Small intestine (tissue), 7 donors: ENCODE measurements at regions not wholly inside any gene's neighbourhood (a gene's known extent, or its start where the extent isn't known, plus 50 kb on each side); places are given as distances from the start of the nearest gene placed in this dataset.
"Not testable (repeated sequence)": the region's sequence is repeated elsewhere in the genome, so short reads cannot be mapped to it uniquely, and the experiment has no call there.

Experiments
- DNase-seq, 2 donors: peaks; one replicate each; pipeline versions ENCODE4 v3.0.0 to v3.0.0-alpha.2; 2013
- FAIRE-seq: peaks from 2 replicates; lab custom pipeline; 2012; peaks lifted over from hg19 to GRCh38; lab: Jason Lieb, UNC
- H3K27ac ChIP-seq, 3 donors: one replicate each; pipeline ENCODE4 v1.5.1; 2013; ENCODE audit warnings: low read length in 2 of 3, mild to moderate bottlenecking in 2 of 3, control low read depth in 1 of 3, inconsistent platforms in 1 of 3, low read depth in 1 of 3, moderate library complexity in 1 of 3
- H3K27me3 ChIP-seq, 3 donors: one replicate each; pipeline ENCODE4 v1.6.1; 2013; ENCODE audit warnings: low read length in 3 of 3, inconsistent platforms in 1 of 3; ENCODE audit not compliant: control insufficient read depth in 3 of 3, insufficient read depth in 3 of 3
- H3K36me3 ChIP-seq, 3 donors: one replicate each; pipeline ENCODE4 v1.6.1; 2013; ENCODE audit warnings: low read length in 3 of 3, inconsistent platforms in 1 of 3, low read depth in 1 of 3, mild to moderate bottlenecking in 1 of 3, moderate library complexity in 1 of 3; ENCODE audit not compliant: control insufficient read depth in 3 of 3, insufficient read depth in 2 of 3
- H3K4me1 ChIP-seq, 3 donors: one replicate each; pipeline ENCODE4 v1.6.1; 2013; ENCODE audit warnings: low read length in 2 of 3, inconsistent platforms in 1 of 3, low read depth in 1 of 3, mild to moderate bottlenecking in 1 of 3, moderate library complexity in 1 of 3; ENCODE audit not compliant: control insufficient read depth in 3 of 3, insufficient read depth in 2 of 3
- H3K4me3 ChIP-seq, 3 donors: one replicate each; pipeline ENCODE4 v1.5.1; 2013; ENCODE audit warnings: low read length in 3 of 3, control low read depth in 1 of 3, inconsistent platforms in 1 of 3, low read depth in 1 of 3, mild to moderate bottlenecking in 1 of 3, moderate library complexity in 1 of 3
- H3K9me3 ChIP-seq, 2 donors: one replicate each; pipeline ENCODE4 v1.6.1; 2013; ENCODE audit warnings: low read depth in 1 of 2, low read length in 1 of 2; ENCODE audit not compliant: control insufficient read depth in 2 of 2, insufficient read depth in 1 of 2
- WGBS, 3 donors: extraction: QIAGEN DNeasy Blood & Tissue Kit; methylation state at CpG; one replicate each; pipeline ENCODE4 v1.1.7; 2013; 5-methylcytosine and 5-hydroxymethylcytosine counted together
- donor health status: healthy with polysubstance abuse.
- donor health status: control.
- donor health status: control.
- donor health status: Bipolar disorder and iron deficiency.
- donor health status: healthy.

- H3K9me3 ChIP-seq, FAIRE-seq, DNase-seq, H3K27me3 ChIP-seq, H3K27ac ChIP-seq, H3K4me1 ChIP-seq, H3K4me3 ChIP-seq, H3K36me3 ChIP-seq: not testable (repeated sequence)
- 47 to 61% (median 60%) methylated on average over 4 of the region's 5 CpGs for WGBS, 3 donors
Measured at GRCh38 chr2:111569356-111570199, 314.4 kb downstream of the ANAPC1 start.

DNA sequence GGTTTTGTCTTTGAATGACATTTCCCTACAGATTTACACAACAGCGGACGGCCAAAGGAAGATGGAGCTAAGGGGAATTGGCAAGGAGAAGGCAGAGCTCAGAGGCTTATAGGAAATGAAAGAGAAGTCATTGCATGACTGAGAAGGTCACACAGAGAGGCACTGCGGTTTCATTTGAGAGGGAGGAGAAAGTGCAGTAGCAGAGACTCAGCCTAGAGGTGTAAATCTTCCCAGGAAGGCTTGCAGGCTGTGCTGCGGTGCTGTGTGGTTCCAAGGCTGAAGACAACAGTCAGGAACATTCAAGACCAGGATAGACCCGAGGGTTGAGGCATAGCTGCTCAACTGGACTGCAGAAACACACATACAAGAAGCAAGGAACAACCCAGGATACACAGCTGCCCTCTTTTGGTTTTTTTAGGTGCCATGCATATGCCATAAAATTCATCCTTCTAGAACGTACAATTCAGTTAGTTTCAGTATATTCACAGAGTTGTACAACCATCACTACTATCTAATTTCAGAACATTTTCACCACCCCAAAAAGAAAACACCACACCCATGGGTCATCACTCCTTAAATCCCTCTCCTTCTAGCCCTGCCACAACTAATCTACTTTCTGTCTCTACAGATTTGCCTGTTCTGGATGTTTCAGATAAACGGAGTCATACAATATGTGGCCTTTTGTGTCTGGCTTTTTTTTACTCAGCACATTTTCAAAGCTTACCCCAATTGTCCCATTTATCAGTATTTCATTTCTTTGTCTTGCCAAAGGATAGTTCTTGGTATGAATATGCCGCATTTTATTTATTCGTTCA lies 313.5 kb downstream of the ANAPC1 start:
- not testable (repeated sequence) for H3K36me3 ChIP-seq, H3K27me3 ChIP-seq, H3K4me1 ChIP-seq, H3K9me3 ChIP-seq, H3K4me3 ChIP-seq, FAIRE-seq, DNase-seq
- peak overlapping the region in 1 of 3 donors; percentile 16 for H3K27ac ChIP-seq
- 42 to 44% (median 43%) methylated on average over 6 of the region's 9 CpGs for WGBS, 3 donors

DNA sequence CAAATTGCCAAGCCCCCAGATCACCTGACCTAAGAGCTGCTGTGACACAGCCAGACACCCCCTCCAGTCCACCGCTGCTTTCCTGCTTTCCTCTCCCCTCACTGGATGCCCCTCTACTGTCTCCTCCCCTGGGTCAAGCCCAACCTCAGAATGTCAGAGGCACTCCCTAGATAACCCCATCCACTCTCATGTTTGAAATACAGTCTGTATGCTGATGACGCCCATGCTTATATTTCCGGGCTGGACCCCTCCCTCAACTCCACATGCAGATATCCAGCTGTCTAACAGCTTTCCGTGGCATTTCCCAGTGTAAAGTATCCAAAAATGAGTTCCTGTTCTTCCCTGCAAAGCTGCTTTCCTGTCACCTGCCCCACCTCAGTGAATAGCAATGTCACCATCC lies 309.2 kb downstream of the ANAPC1 start:
- whole genome bisulfite sequencing, 3 donors, result 85 to 89% (median 88%) methylated on average over 3 to 4 of the region's 4 CpGs

DNA sequence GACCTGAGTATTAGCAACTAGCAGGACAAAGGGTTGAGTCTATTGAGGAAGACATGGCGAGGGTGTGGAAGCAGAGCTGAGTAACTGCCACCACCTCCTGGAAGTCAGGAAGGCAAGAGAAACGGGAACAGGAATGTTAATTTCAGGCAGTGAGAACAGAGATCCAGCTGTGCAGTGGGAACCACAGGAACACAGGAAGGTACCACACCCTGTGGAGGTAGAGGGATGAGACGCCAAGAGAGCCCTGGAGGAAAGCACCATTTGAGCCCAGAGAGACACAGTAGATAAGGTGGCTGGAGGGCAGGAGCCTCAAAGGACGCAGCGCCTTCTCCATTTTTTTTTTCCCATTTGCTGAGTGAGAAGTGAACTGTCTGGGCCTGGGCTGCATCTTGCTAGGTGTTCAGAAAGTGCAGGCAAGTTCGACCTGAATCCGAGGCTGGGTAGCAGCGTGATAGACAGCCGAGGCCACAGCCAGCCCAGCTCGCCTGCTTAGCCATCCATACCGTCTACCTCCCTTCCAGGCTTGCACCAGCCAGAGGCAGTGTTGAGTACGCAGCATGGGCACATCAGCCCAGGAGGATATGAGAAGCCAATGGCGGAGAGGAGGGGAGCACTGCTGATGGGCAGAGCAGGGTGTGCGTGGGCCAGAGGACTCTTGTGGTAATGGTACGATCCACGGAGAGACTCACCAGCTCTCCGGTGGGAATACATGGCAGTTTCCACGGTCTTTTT lies 306.7 kb downstream of the ANAPC1 start:
- not testable (repeated sequence) for H3K36me3 ChIP-seq, H3K9me3 ChIP-seq, H3K27ac ChIP-seq, H3K4me1 ChIP-seq, H3K27me3 ChIP-seq, H3K4me3 ChIP-seq, FAIRE-seq, DNase-seq
- 89 to 92% (median 89%) methylated on average over 12 to 17 of the region's 18 CpGs for WGBS, 3 donors

More for the DNA sequence above, 309.2 kb downstream of the ANAPC1 start:
- H3K27ac ChIP-seq, DNase-seq, H3K4me1 ChIP-seq, H3K27me3 ChIP-seq, H3K4me3 ChIP-seq, FAIRE-seq, H3K36me3 ChIP-seq, H3K9me3 ChIP-seq: not testable (repeated sequence)

DNA sequence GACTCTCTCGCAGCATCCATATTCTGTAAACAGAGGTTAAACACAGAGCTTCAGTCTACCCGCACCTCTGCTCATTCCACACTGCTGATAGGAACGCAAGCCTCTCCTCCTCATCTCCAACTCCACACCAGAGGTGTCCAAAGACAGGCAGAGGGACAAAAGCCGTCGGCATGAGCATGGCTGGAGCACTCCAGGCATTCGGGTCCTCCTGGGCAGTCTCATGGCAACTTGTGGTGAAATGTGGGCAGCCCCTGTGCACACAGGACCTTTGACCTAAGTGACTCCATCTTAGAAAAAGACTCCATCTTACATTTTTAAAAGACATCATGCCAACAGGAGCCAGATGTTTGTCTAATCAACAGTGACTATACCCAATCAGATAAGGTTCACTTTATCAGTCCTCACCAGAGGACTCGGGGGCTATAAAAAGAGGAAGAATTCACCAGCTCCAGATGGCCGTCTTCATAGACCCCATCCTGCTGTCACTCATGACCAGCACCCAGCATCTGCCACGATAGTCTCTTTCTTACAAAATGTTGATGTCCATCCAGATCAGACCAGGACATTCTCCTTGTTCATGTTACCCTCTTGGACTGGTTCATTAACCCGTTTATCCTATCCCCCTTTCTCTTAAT lies 304.4 kb downstream of the ANAPC1 start:
- not testable (repeated sequence) for DNase-seq, H3K4me1 ChIP-seq, H3K4me3 ChIP-seq, H3K27ac ChIP-seq, H3K27me3 ChIP-seq, H3K9me3 ChIP-seq, H3K36me3 ChIP-seq, FAIRE-seq
- 67 to 83% (median 73%) methylated on average over 7 to 9 of the region's 10 CpGs for WGBS, 3 donors

- FAIRE-seq, H3K27me3 ChIP-seq, H3K4me1 ChIP-seq, H3K4me3 ChIP-seq, DNase-seq, H3K9me3 ChIP-seq, H3K27ac ChIP-seq, H3K36me3 ChIP-seq: not testable (repeated sequence)
- no CpG with 5 or more reads among the region's 6 CpGs for WGBS, 3 donors
Measured at GRCh38 chr2:111580616-111581015, 303.4 kb downstream of the ANAPC1 start.

- not testable (repeated sequence) for H3K9me3 ChIP-seq, H3K36me3 ChIP-seq, H3K4me1 ChIP-seq, H3K27me3 ChIP-seq, H3K27ac ChIP-seq, DNase-seq, FAIRE-seq, H3K4me3 ChIP-seq
- 62 to 73% (median 68%) methylated on average over 4 to 6 of the region's 6 CpGs for WGBS, 3 donors
Measured at GRCh38 chr2:111582090-111582489, 301.9 kb downstream of the ANAPC1 start.

- not testable (repeated sequence) for H3K4me1 ChIP-seq, H3K36me3 ChIP-seq, DNase-seq, H3K4me3 ChIP-seq, H3K27ac ChIP-seq, FAIRE-seq, H3K9me3 ChIP-seq, H3K27me3 ChIP-seq
- WGBS, 3 donors, result no CpG with 5 or more reads among the region's 3 CpGs
Measured at GRCh38 chr2:111583480-111583879, 300.5 kb downstream of the ANAPC1 start.
